ENCODE measurements at regions not wholly inside any gene's neighbourhood (a gene's known extent, or its start where the extent isn't known, plus 50 kb on each side); places are given as distances from the start of the nearest gene placed in this dataset.

GRCh38 chr16:65449526-65449925 lies 327.7 kb upstream of the CDH11 start:
- ChIA-PET CTCF (ENCODE audit: low intra/inter-chr PET ratio, low total read pairs) (no interaction called here), POLR2A (no interaction called here)
- H3K36me3 ChIP-seq (replicated peaks in 1 of 2; ENCODE audit: control insufficient read depth in 1 of 2, insufficient read depth in 2 of 2, low read length in 2 of 2), result no peaks in the 10 kb centered on the region
- ATAC-seq, result no peak
- H2AFZ ChIP-seq (ENCODE audit: low read length), result no peak overlapping the region
- H3K79me2 ChIP-seq (ENCODE audit: insufficient read depth, low read length), result no peaks in the 10 kb centered on the region
- no peaks in the 10 kb centered on the region for H3K27me3 ChIP-seq (ENCODE audit: control insufficient read depth in 1 of 2, insufficient read depth in 2 of 2, low read length in 2 of 2)
- WGBS (ENCODE audit: low lambda C conversion rate), result 7% methylated on average over 1 of the region's 1 CpG
- no TSS peak for BruUV-seq (replicated peaks)
- intact Hi-C loops (cut with micrococcal nuclease; ENCODE audit: unreplicated experiment) (no loop called here), in situ Hi-C loops (cut with HindIII; ENCODE audit: extremely low pct_ligation_motif_present, low pct_unique_long_range_greater_than_20kb) (no loop called here)
- no peak overlapping the region for H3K4me3 ChIP-seq (replicated peaks in 1 of 3; ENCODE audit: insufficient read depth in 1 of 3, low read depth in 2 of 3, low read length in 3 of 3)
- no peaks in the 10 kb centered on the region for H3K4me1 ChIP-seq (ENCODE audit: insufficient read depth, low read length)
- H3K9me3 ChIP-seq (ENCODE audit: low read length), result peaks cover 39% of the 10 kb centered on the region
- H3K4me2 ChIP-seq (ENCODE audit: low read depth, low read length), result no peak overlapping the region
- H3K9ac ChIP-seq (ENCODE audit: insufficient read depth, low read depth, low read length), result no peak overlapping the region
- DNase-seq (ENCODE audit: low spot score), result no peak
- FAIRE-seq, result no peak
- TF ChIP-seq ZNF362 (CRISPR knock-in tag; IDR thresholded peaks at IDR 0.05; ENCODE audit: borderline replicate concordance) (no peak), RBM22 (optimal IDR thresholded peaks at IDR 0.05; ENCODE audit: low read length) (no peak), MAFK (conservative IDR thresholded peaks at IDR 0.05 in 1 of 2, IDR thresholded peaks at IDR 0.05 in 1 of 2; ENCODE audit: low read length in 2 of 2) (peak; percentile 83 to 91), KLF16 (CRISPR knock-in tag; IDR thresholded peaks at IDR 0.05) (no peak), SIX1 (CRISPR knock-in tag; IDR thresholded peaks at IDR 0.05; ENCODE audit: borderline replicate concordance) (no peak), ZNF510 (CRISPR knock-in tag; IDR thresholded peaks at IDR 0.05; ENCODE audit: low read depth) (no peak), MAFF (IDR thresholded peaks at IDR 0.05; ENCODE audit: low read depth, low read length) (peak; percentile 84), ZBTB10 (CRISPR knock-in tag; IDR thresholded peaks at IDR 0.05; ENCODE audit: borderline replicate concordance) (no peak)
- no peaks in the 10 kb centered on the region for H4K20me1 ChIP-seq (ENCODE audit: insufficient read depth, low read length)
- no peak overlapping the region for H3K27ac ChIP-seq (ENCODE audit: extremely low read length, insufficient read depth, low read length)
